HepG2 (cell line): ENCODE measurements at regions not wholly inside any gene's neighbourhood (a gene's known extent, or its start where the extent isn't known, plus 50 kb on each side); places are given as distances from the start of the nearest gene placed in this dataset.

Experiments used
- ATAC-seq: fragments of 200-7000 bp; cut with Tn5 transposase; 3 replicates; pipeline ENCODE4 v1.9.1; 2020; ENCODE audit warnings: mild to moderate bottlenecking, moderate library complexity
- BruUV-seq: library from RNA; stranded (reverse); fragments of 400-500 nt; replicated peaks from 2 replicates; lab custom pipeline; 2021; lab: Mats Ljungman, UMichigan
- CTCF ChIA-PET: fragments of 300-600 bp; formaldehyde crosslinking; extraction: SDS; loops from one replicate; lab custom pipeline; 2021; ENCODE audit warnings: low total read pairs, inconsistent platforms, low intra/inter-chr PET ratio; lab: Yijun Ruan, JAX
- POLR2A ChIA-PET: fragments of 350-600 bp; sonication (Branson Sonifier 250); formaldehyde crosslinking; loops from one replicate; lab custom pipeline; 2020; ENCODE audit warnings: antibody characterized with exemption, inconsistent platforms; lab: Yijun Ruan, JAX
- DNase-seq: peaks from one replicate; pipeline ENCODE4 v3.0.0-alpha.2; 2015; ENCODE audit warnings: low spot score
- FAIRE-seq: peaks from 3 replicates; lab custom pipeline; 2011; peaks lifted over from hg19 to GRCh38; lab: Jason Lieb, UNC
- H2AFZ ChIP-seq: one replicate; pipeline ENCODE4 v1.6.1; 2011; ENCODE audit warnings: low read length, inconsistent platforms
- H3K27ac ChIP-seq: fragments of 300-600 bp; 3 replicates; pipeline ENCODE4 v1.8.0; 2011; ENCODE audit warnings: mixed run types, mild to moderate bottlenecking, mixed read lengths, low read length, inconsistent platforms; ENCODE audit not compliant: insufficient read depth; ENCODE audit errors: extremely low read length
- H3K27me3 ChIP-seq, 2 experiments: fragments of 200-600 bp in 1 of 2; 2 replicates in 1 of 2; 3 replicates in 1 of 2; pipeline versions ENCODE4 v1.6.0 to v1.8.0; 2011; ENCODE audit warnings: low read length in 2 of 2, mild to moderate bottlenecking in 2 of 2, moderate library complexity in 2 of 2, inconsistent platforms in 1 of 2; ENCODE audit not compliant: insufficient read depth in 2 of 2, control insufficient read depth in 1 of 2
- H3K36me3 ChIP-seq, 2 experiments: fragments of 200-600 bp in 1 of 2; replicated peaks in 1 of 2; 2 replicates in 1 of 2; 3 replicates in 1 of 2; pipeline versions ENCODE4 v1.5.1 to v1.8.0; 2011; ENCODE audit warnings: low read length in 2 of 2, inconsistent platforms in 1 of 2; ENCODE audit not compliant: insufficient read depth in 2 of 2, control insufficient read depth in 1 of 2
- H3K4me1 ChIP-seq: 2 replicates; pipeline ENCODE4 v1.5.1; 2012; ENCODE audit warnings: low read length, inconsistent platforms; ENCODE audit not compliant: insufficient read depth
- H3K4me2 ChIP-seq: 2 replicates; pipeline ENCODE4 v1.6.0; 2011; ENCODE audit warnings: low read depth, low read length, inconsistent platforms
- H3K4me3 ChIP-seq, 3 experiments: fragments of 200-600 bp in 1 of 3; sonication (generic), shearing (Covaris generic) in 1 of 3; replicated peaks in 1 of 3; 2 replicates each; pipeline ENCODE4 v1.5.1; 2011 to 2016; ENCODE audit warnings: low read length in 3 of 3, inconsistent platforms in 2 of 3, low read depth in 2 of 3, mild to moderate bottlenecking in 2 of 3, control low read depth in 1 of 3, mixed read lengths in 1 of 3; ENCODE audit not compliant: insufficient read depth in 1 of 3
- H3K79me2 ChIP-seq: one replicate; pipeline ENCODE4 v1.6.1; 2011; ENCODE audit warnings: low read length, inconsistent platforms; ENCODE audit not compliant: insufficient read depth
- H3K9ac ChIP-seq: 2 replicates; pipeline ENCODE4 v1.6.0; 2011; ENCODE audit warnings: mild to moderate bottlenecking, low read depth, low read length, inconsistent platforms; ENCODE audit not compliant: insufficient read depth
- H3K9me3 ChIP-seq: 2 replicates; pipeline ENCODE4 v1.5.1; 2012; ENCODE audit warnings: mild to moderate bottlenecking, low read length
- H4K20me1 ChIP-seq: 2 replicates; pipeline ENCODE4 v1.6.0; 2011; ENCODE audit warnings: inconsistent platforms, mild to moderate bottlenecking, low read length, moderate library complexity; ENCODE audit not compliant: insufficient read depth
- CREB1 ChIP-seq, 2 experiments: fragments of 450-650 bp in 1 of 2; IDR thresholded peaks; 2 replicates each; pipeline ENCODE4 v1.6.1; 2016 to 2017; ENCODE audit warnings: control low read depth in 1 of 2, mild to moderate bottlenecking in 1 of 2, missing compliant biosample characterization in 1 of 2, missing genetic modification characterization in 1 of 2
- GMEB2 ChIP-seq: IDR thresholded peaks from 2 replicates; pipeline ENCODE4 v1.6.1; 2016; ENCODE audit warnings: missing biosample characterization, missing genetic modification reagents, low read depth
- KMT2B ChIP-seq: IDR thresholded peaks from 2 replicates; pipeline ENCODE4 v1.6.1; 2016; ENCODE audit warnings: missing genetic modification reagents, missing compliant biosample characterization
- MED13 ChIP-seq: sonication (generic); formaldehyde crosslinking; IDR thresholded peaks from 2 replicates; pipeline ENCODE4 v1.5.0; 2020; ENCODE audit warnings: missing genetic modification reagents
- POGK ChIP-seq: sonication (generic); formaldehyde crosslinking; conservative IDR thresholded peaks from 2 replicates; pipeline ENCODE4 v1.8.0; 2022; ENCODE audit warnings: mild to moderate bottlenecking, moderate library complexity, missing genetic modification reagents
- RFX5 ChIP-seq: IDR thresholded peaks from 2 replicates; pipeline ENCODE4 v1.6.1; 2011; ENCODE audit warnings: low read depth, low read length, improper control_type of control experiment
- ZNF816 ChIP-seq: sonication (generic); formaldehyde crosslinking; IDR thresholded peaks from 2 replicates; pipeline ENCODE4 v1.8.0; 2022; ENCODE audit warnings: missing genetic modification reagents, mild to moderate bottlenecking, borderline replicate concordance
- ZSCAN12 ChIP-seq: sonication (generic); formaldehyde crosslinking; IDR thresholded peaks from 2 replicates; pipeline ENCODE4 v1.9.0; 2021; ENCODE audit warnings: mild to moderate bottlenecking, missing genetic modification reagents
- WGBS: methylation state at CpG from one replicate; pipeline ENCODE4 v1.1.6; 2017; ENCODE audit warnings: low lambda C conversion rate; 5-methylcytosine and 5-hydroxymethylcytosine counted together
- in situ Hi-C: cut with HindIII; loops from 2 replicates; pipeline ENCODE4 v1.10.0; 2017; ENCODE audit warnings: low pct_unique_long_range_greater_than_20kb; ENCODE audit not compliant: extremely low pct_ligation_motif_present
- intact Hi-C: fragments of 100-400 bp; cut with micrococcal nuclease; formaldehyde crosslinking; loops from one replicate; pipeline ENCODE4 v1.10.0; 2022; ENCODE audit not compliant: unreplicated experiment

GRCh38 chr3:74507691-74508090 is 106.8 kb downstream of the CNTN3 start (continued):
- TF ChIP-seq GMEB2 (CRISPR knock-in tag) (no peak), KMT2B (CRISPR knock-in tag) (no peak)

GRCh38 chr3:74506246-74506645 is 108.2 kb downstream of the CNTN3 start:
- Histone ChIP-seq H3K27ac (no peak overlapping the region), H3K4me3 (no peak overlapping the region), H3K27me3 (no peaks in the 10 kb centered on the region; a peak in 1 of 5 replicates)
- intact Hi-C loops: no loop called here
- no peak for DNase-seq
- CTCF ChIA-PET: no interaction called here
- WGBS: 6% methylated on average over 1 of the region's 1 CpG
- TF ChIP-seq ZSCAN12 (CRISPR knock-in tag) (no peak), CREB1 (IDR thresholded peaks at IDR 0.05) (no peak), CREB1 (CRISPR knock-in tag; IDR thresholded peaks at IDR 0.05) (no peak), ZNF816 (no peak), RFX5 (no peak), MED13 (CRISPR knock-in tag) (no peak), POGK (CRISPR knock-in tag) (no peak)
- TF ChIP-seq, all 625 proteins: peak for 0
- no peak for FAIRE-seq
- no peak overlapping the region for H2AFZ ChIP-seq
- H3K4me2 ChIP-seq: no peak overlapping the region
- no peaks in the 10 kb centered on the region for H3K9me3 ChIP-seq
- no peaks in the 10 kb centered on the region for H4K20me1 ChIP-seq
- no peak overlapping the region for H3K9ac ChIP-seq
- in situ Hi-C loops: no loop called here
- H3K4me1 ChIP-seq: no peaks in the 10 kb centered on the region
- POLR2A ChIA-PET: no interaction called here
- BruUV-seq: no TSS peak
- ATAC-seq: no peak
- H3K36me3 ChIP-seq: no peaks in the 10 kb centered on the region
- H3K79me2 ChIP-seq: no peaks in the 10 kb centered on the region
